Kidney tubule cell (primary cell): ENCODE measurements at regions not wholly inside any gene's neighbourhood (a gene's known extent, or its start where the extent isn't known, plus 50 kb on each side); places are given as distances from the start of the nearest gene placed in this dataset.
A peak's percentile ranks its signal among the peaks of the same experiment; 100 is the strongest.
"Not testable (repeated sequence)": the region's sequence is repeated elsewhere in the genome, so short reads cannot be mapped to it uniquely, and the experiment has no call there.

ENCODE experiments used
- DNase-seq: peaks from one replicate; pipeline ENCODE4 v3.0.0-alpha.2; 2018; ENCODE audit warnings: low spot score

DNA sequence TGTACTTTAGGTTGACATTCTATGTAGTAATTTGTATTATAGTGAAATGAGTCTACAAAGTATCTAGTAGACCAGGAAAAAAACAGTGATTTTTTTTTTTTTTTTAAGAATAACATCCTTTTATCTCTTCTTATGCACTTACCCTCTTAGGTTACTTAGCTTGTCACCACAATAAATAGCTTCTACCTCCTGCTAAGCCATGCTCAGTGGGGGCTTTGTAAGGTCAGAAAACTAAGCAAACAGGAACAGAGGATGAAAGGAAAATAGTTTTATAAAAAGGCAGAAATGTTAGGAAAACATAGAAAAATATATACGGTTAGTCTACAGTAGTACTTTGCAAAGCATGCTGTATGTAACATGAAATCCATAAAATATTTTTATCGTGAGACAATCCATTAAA is 385.3 kb upstream of the ATXN7L3B start:
- no peak for DNase-seq

DNA sequence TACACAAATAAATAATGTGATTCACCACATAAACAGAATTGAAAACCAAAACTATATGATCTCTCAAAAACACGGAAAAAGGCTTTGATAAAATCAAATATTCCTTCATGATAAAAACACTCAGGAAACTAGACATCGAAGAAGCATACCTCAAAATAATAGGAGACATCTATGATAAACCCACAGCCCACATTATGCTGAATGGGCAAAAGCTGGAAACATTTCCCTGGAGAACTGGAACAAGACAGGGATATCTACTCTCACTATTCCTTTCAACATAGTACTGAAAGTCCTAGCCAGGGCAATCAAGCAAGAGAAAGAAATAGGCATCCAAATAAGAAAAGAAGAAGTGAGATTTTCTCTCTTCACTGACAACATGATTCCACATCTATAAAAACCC is 371.5 kb upstream of the ATXN7L3B start:
- DNase-seq: no peak

DNA sequence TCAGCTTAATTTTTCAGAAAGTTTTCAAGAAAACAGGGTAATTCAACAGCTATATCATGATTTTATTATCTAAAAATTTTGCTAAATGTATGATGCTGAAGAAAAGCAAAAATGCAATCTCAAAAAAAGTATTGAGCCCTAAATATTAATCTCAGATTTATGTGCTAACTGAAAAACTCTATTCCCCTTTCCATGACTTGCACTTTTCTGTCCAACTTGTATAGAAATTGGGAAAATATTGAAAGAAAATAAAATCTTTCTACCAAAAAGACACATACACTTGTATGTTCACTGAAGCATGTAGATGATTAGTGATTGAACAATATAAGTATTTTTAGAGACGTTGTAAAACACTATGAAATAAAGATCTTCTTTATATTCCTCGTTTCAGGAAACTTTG is 368.0 kb upstream of the ATXN7L3B start:
- DNase-seq: no peak

DNA sequence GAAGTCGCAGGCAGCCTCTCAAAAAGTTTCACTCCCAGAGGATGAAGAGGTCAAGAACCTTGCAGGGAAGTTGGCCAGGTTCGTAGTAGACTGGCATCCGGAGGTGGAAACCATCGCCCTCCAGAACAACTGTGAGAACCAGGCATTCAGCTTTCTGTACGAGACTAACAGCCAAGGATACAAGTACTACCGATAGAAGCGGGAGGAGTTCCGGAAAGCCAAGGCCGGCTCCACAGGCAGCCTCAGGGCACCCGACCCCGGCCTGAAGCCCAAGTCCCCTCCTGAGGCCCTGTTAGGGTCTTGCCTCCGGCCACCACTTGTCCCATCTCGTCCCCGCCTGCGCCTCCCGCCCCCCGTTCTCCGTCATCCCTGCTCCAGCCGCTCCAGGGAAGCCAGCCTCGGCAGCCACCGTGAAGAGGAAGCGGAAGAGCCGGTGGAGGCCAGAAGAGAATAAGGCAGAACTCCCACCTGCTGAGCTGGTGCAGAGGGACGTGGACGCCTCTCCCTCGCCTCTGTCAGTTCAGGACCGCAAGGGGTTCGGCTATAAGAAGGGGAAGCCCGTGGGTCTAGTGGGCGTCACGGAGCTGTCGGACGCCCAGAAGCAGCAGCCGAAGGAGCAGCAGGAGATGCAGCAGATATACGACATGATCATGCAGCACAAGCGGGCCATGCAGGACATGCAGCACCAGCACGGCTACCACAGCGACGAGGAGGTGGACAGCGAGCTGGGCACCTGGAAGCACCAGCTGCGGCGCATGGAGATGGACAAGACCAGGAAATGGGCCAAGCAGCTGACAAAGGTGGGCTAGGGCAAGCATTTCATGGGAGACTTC is 366.8 kb upstream of the ATXN7L3B start:
- no peak for DNase-seq

DNA sequence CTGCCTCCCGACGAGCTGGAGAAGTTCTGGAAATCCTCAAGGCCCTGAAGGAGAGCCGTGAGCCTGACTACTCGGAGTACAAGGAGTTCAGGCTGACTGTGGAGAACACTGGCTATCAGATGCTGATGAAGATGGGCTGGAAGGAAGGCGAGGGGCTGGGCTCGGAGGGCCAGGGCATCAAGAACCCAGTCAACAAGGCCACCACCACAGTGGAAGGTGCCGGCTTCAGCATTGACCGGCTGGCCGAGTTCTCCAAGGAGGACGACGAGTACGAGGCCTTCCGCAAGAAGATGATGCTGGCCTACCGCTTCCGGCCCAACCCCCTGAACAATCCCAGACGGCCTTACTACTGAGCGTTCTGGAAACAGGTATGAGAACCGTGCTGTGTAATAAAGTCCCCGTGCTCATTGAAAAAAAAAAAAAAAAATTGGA is 366.1 kb upstream of the ATXN7L3B start:
- no peak for DNase-seq

DNA sequence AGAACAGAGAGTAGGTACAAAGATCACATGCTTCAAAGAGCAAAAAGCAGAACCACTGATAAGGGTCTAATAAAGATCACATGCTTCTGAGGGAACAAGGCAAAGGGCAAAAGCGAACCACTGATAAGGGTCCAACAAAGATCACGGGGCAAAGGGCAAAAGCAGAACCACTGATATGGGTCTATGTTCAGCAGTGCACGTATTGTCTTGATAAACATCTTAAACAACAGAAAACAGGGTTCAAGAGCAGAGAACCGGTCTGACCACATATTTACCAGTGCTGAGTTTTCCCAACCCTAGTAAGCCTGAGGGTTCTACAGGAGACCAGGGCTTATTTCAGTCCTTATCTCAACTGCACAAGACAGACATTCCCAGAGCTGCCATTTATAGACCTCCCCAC is 362.7 kb upstream of the ATXN7L3B start:
- DNase-seq: not testable (repeated sequence)

DNA sequence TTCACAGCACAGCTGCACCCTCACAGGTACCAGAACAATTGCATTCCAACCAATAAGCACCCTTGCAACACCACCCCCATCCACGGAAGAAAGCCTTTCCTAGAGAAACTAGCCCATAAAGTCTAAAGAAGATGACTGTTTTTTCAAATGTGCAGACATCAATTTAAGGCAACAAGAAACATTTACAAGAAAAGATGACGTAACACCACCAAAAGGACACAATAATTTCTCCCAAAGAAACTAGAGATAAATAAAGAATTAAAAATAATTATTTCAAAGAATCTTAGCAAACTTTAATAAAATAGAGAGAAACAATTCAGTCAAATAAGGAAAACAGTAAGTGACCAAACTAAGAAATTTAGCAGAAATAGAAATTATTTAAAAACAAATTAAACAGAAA is 352.3 kb upstream of the ATXN7L3B start:
- no peak for DNase-seq

DNA sequence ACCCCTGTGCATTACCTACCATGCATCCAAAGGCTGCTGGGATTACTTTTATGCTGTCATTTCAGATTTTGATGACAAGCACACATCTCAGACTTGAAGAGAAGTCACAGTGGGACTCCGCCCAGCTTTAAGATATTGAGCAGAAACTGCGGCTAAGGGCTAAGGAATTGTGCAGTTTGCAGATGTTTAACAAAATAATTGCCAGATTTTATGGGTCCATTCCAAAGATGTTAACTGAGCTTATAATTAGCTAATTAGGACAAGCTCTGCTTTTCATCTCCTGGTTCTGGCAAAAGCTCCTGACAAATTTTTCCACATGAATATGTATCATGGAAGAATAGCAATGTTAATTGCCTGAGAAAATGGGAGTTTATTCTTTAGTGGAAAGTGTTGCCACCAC is 344.4 kb upstream of the ATXN7L3B start:
- DNase-seq: no peak

DNA sequence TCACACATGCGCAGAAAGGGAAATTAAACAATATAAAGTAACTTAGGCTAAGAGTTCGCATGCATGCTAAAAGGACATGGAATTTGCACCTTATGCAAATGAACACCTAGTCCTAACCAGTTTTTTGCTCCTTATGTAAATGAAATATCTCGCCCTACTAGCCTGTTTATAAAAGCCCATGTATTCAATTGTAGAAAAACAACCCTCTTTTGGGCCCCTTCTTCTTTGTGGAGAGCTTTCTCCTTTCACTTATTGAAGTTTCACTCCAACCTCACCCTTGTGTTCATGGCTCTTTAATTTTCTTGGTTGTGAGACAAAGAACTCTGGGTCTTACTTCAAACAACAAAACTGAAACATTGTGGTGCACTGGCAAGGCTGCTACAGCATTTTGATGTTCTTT is 333.4 kb upstream of the ATXN7L3B start:
- no peak for DNase-seq

DNA sequence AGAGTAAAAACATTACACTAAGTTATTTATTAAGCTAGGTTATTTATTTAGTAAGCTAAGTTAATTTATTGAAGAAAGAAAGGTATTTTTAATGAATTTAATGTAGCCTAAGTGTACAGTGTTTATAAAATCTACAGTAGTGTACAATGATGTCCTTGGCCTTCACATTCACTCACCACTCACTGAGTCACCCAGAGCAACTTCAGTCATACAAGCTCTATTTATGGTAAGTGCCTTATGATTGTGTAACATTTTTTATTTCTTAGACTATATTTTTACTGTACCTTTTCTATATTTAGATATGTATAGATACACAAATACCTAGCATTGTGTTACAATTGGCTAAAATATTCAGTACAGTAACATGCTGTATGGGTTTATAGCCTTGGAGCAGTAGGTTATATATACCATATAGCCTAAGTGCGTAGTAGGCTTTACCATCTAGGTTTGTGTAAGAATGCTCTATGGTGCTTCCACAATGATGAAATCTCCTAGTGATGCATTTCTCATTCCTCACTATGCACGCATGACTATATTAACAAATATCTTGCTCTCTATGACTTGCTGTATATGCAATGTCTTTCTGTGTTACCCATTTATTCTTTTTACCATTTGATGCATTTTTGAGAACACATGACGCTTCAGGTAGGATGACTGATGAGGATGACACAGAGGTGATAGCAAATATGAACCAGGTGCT is 309.6 kb upstream of the ATXN7L3B start:
- DNase-seq: no peak

DNA sequence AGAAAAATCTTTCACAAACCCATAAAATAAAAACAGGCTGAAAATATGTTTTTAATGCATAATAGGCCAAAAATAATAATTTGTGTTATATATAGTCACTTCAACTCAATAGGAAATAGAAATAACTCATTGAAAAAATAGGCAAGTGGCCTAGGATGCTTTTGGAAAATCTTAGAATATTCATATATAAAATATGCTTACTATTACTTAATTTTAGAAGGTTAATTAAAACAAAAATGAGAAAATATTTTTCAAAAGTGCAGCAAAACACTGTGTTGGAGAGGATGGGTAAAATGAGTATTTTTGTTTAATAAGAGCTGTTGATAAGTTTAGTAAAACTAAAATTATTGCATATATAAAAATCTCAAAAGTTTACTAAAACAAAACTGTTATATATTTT is 308.0 kb upstream of the ATXN7L3B start:
- no peak for DNase-seq

DNA sequence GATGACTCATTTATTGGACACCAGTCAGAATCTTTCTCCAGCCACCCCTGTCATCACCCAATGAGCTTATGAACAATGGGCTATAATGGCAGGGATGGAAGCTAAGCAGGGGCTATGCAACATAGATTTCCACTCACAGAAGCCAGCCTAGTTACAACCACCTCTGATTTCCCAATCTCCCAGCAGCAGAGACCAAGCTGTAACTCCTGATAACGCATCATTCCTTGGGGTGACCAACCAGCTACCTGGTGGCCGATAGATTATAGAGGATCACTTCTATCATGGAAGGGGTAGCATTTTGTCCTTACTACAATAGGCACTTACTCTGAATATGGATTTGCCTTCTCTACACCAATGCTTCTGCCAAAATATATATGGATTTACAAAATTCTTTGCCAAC is 302.3 kb upstream of the ATXN7L3B start:
- DNase-seq: peak; percentile 1

DNA sequence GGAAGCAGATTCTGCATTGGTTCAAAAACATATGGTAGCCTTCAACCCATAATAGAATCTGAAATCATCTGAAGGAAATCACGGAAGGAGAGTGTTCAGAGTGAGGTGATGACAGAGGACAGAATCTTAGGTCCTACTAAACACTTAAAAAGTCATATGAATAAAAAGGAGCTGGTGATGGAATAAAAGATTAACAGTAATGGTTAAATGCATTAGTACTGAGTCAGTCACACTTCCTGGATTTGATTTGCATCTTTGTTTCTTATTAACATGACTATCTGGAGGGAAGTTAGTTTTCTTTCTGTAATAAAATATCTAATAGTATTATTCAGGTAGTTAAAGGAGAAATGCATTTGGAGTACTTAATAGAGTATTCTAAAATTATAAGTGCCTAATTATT is 296.3 kb upstream of the ATXN7L3B start:
- DNase-seq: peak; percentile 34

DNA sequence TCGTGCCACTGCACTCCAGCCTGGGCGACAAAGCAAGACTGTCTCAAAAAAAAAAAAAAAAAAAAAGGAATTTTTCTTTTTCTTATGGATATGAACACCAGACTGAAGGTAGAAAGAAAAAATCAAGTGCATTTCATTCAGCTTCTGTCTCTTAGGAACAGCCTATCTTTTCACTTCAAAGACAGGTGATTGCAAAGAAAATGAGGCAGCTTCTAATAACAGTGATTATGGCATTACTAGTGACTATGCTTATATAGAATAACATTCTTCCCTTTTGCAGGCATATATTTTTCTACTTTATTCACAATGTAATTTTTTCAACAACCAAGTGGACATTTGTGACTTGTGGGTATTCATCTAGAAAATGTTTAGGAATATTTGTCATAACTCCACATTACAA is 295.5 kb upstream of the ATXN7L3B start:
- no peak for DNase-seq

DNA sequence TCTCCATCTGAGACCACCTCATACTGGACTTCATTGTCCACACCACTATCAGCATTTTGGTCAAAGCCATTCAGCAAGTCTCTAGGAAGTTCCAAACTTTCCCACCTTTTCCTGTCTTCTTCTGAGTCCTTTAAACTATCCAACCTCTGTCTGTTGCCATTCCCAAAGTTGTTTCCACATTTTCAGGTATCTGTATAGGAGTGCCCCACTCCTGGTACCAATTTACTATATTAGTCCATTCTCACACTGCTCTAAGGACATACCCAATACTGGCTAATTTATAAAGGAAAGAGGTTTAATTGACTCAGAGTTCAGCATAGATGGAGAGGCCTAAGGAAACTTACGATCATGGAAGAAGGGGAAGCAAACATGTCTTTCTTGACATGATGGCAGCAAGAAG is 292.2 kb upstream of the ATXN7L3B start:
- DNase-seq: no peak

DNA sequence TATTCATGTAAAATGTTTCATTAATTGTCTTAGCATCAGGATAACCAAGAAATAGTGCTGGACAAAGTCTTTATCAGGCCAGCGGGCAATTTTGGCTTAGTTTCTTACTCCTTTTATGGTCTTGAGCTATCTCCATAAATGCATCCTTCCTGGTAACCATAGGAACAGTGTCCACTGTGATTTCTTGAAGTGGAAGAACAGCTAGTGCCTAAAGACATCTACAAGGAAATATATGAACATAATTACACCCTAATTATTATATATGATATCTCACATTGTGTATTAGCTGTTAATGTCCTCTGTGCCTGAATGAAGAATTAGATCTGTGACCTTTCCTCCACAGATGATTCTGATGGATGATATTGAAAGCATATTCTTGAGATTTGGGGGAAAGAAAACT is 286.7 kb upstream of the ATXN7L3B start:
- DNase-seq: no peak

DNA sequence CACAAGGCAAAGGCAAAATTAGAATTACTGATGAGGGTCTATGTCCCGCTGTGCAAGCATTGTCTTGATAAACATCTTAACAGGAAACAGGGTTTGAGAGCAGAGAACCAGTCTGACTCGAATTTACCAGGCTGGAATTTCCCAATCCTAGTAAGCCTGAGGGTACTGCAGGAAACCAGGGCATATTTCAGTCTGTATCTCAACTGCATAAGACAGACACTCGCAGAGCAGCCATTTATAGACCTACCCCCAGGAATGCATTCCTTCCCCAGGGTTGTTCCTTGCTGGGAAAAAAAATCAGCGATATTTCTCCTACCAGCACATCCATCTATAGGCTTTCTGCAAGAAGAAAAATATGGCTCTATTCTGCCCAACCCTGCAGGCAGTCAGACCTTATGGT is 283.8 kb upstream of the ATXN7L3B start:
- DNase-seq: not testable (repeated sequence)

DNA sequence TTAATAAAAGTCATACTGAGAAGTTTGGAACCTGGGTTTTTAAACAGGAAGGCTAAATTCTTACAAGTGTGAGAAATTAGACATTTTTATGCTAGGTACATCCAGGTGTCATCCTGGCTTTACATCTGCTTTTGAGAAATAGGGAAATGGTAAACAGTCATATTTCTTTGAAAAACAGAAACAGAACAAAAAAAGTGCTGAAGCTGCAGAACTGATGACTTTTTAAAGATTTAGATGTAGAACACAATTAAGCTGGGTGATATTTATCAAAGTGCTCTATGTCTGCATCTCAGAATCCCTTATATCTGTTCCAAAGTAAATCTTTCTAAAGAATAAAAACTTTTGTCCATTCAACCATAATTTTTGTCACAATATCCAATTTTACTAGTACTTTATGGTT is 282.9 kb upstream of the ATXN7L3B start:
- no peak for DNase-seq

DNA sequence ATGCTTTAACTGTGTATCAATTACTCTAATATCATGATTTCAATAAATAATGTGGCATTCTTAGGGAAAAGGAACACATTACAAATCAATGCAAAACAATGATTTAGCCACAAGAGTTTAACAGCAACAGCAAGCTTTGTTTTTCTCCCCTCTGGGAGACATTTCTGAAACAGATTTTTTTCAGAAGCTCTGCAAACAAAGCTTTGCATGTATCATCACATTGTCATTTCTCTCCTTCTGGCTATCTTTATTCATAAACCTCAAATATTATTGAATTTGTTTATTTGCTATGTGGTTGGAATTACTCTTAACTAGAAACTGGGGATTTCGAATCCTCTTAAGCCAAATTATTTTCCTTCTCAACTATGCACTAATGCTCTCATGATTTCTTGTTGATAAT is 278.4 kb upstream of the ATXN7L3B start:
- no peak for DNase-seq

DNA sequence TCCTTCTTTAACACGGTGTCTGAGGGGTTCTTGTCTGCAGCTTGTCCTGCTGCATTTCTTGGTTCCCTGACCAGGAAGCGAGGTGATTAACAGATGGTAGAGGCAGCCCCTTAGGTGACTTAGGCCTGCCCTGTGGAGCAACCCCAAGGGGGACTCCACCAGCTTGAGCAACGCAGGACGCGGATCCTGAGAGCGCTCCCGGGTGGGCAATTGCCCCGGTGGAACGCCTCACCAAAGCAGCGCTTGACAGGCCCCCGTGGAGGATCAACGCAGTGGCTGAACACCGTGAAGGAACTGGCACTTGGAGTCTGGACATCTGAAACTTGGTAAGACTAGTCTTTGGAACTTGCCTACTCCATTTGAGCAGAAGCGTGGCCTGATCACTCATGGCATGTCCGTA is 272.9 kb upstream of the ATXN7L3B start:
- no peak for DNase-seq

DNA sequence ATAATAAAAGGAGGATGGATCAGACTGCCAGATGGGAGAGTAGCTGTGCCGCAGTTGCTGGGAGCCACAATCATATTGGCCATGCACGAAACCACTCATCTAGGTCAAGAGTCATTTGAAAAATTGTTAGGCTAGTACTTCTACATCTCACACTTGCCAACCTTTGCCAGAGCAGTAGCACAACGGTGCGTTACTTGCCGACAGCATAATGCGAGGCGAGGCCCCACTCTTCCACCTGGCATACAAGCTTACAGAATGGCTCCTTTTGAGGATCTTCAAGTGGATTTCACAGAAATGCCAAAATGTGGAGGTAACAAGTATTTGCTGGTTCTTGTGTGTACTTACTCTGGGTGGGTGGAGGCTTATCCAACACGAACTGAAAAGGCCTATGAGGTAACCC is 268.3 kb upstream of the ATXN7L3B start:
- not testable (repeated sequence) for DNase-seq

DNA sequence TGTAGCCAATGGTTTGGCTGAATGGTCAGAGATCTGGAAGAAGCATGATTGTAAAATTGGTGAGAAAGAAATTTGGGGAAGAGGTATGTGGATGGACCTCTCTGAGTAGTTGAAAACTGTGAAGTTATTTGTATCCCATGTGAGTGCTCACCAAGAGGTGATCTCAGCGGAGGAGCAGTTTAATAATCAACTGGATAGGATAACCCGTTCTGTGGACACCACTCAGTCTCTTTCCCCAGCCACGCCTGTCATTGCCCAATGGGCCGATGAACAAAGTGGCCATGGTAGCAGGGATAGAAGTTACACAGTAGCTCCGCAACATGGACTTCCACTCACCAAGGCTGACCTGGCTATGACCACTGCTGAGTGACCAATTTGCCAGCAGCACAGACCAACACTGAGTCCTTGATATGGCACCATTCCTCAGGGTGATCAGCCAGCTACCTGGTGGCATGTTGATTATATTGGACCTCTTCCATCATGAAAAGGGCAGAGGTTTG is 257.4 kb upstream of the ATXN7L3B start:
- no peak for DNase-seq

DNA sequence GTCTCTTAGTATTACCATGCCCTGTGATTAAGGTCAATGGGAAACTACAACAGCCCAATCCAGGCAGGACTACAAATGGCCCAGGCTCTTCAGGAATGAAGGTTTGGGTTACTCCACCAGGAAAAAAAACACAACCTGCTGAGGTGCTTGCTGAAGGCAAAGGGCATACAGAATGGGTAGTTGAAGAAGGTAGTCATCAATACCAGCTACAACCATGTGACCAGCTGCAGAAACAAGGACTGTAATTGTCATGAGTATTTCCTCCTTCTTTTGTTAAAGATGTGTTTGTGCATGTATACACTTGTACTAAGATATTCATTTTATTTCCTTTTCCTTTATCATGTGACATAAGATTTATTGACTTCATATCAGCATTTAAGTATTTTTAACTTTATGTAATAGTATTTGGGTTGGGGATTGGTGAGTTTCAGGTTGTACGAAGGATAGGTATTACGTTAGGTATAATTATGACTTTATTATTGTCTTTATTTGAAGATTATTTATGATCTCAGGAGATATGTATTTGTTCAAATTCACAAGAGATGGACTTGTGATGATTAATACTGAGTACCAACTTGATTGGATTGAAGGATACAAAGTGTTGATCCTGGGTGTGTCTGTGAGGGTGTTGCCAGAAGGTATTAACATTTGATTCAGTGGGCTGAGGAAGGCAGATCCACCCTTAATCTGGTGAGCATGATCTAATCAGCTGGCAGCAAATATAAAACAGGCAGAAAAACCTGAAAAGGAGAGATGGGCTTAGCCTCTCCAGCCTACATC is 256.0 kb upstream of the ATXN7L3B start:
- peak; percentile 1 for DNase-seq
